Right atrium auricular region (tissue), 2 donors: ENCODE measurements at regions not wholly inside any gene's neighbourhood (a gene's known extent, or its start where the extent isn't known, plus 50 kb on each side); places are given as distances from the start of the nearest gene placed in this dataset.

ENCODE experiments used
- DNase-seq: peaks from one replicate; pipeline ENCODE4 v3.0.0-alpha.2; 2019; ENCODE audit warnings: low spot score
- H3K27ac ChIP-seq, 2 donors: fragments of 200-600 bp; sonication (generic); 1 replicate in 1 of 2; 2 replicates in 1 of 2; pipeline ENCODE4 v1.5.1; 2016 to 2019
- H3K27me3 ChIP-seq, 2 donors: fragments of 200-600 bp; sonication (generic); one replicate each; pipeline versions ENCODE4 v1.5.1 to v1.6.0; 2017 to 2019
- H3K36me3 ChIP-seq: fragments of 200-600 bp; sonication (generic); one replicate; pipeline ENCODE4 v1.5.1; 2016
- H3K4me1 ChIP-seq, 2 donors: fragments of 200-600 bp; sonication (generic); one replicate each; pipeline versions ENCODE4 v1.5.1 to v1.6.0; 2017 to 2019
- H3K4me3 ChIP-seq, 2 donors: fragments of 200-600 bp; sonication (generic); 1 replicate in 1 of 2; 2 replicates in 1 of 2; pipeline ENCODE4 v1.5.1; 2017 to 2019; ENCODE audit warnings: mild to moderate bottlenecking in 1 of 2, moderate library complexity in 1 of 2
- H3K9me3 ChIP-seq, 2 donors: fragments of 200-600 bp; sonication (generic); one replicate each; pipeline ENCODE4 v1.5.1; 2019
- TF ChIP-seq, protein P1 (sequence below), 2 donors: fragments of 200-600 bp; sonication (generic); IDR thresholded peaks; one replicate each; pipeline ENCODE4 v1.5.1; 2019; ENCODE audit warnings: antibody characterized with exemption in 2 of 2

DNA sequence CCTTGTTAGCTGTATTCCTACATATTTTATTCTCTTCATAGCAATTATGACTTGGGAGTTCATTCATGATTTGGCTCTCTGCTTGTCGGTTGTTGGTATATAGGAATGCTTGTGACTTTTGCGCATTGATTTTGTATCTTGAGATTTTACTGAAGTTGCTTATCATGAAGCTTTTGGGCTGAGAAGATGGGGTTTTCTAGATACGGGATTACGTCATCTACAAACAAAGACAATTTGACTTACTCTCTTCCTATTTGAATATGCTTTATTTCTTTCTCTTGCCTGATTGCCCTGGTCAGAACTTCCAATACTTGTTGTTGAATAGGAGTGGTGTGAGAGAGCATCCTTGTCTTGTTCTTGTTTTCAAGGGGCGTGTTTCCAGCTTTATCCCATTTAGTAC, 569.8 kb upstream of the NRXN1 start:
- no peaks in the 10 kb centered on the region for H3K36me3 ChIP-seq
- TF ChIP-seq, protein P1, sequence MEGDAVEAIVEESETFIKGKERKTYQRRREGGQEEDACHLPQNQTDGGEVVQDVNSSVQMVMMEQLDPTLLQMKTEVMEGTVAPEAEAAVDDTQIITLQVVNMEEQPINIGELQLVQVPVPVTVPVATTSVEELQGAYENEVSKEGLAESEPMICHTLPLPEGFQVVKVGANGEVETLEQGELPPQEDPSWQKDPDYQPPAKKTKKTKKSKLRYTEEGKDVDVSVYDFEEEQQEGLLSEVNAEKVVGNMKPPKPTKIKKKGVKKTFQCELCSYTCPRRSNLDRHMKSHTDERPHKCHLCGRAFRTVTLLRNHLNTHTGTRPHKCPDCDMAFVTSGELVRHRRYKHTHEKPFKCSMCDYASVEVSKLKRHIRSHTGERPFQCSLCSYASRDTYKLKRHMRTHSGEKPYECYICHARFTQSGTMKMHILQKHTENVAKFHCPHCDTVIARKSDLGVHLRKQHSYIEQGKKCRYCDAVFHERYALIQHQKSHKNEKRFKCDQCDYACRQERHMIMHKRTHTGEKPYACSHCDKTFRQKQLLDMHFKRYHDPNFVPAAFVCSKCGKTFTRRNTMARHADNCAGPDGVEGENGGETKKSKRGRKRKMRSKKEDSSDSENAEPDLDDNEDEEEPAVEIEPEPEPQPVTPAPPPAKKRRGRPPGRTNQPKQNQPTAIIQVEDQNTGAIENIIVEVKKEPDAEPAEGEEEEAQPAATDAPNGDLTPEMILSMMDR (IDR thresholded peaks at IDR 0.05), result no peak
- H3K4me3 ChIP-seq, result no peak overlapping the region
- no peak overlapping the region for H3K27ac ChIP-seq
- DNase-seq, result no peak
- H3K4me1 ChIP-seq, result no peaks in the 10 kb centered on the region
- H3K27me3 ChIP-seq, result no peaks in the 10 kb centered on the region
- H3K9me3 ChIP-seq, result peaks cover 0 to 7% of the 10 kb centered on the region in 2 donors

DNA sequence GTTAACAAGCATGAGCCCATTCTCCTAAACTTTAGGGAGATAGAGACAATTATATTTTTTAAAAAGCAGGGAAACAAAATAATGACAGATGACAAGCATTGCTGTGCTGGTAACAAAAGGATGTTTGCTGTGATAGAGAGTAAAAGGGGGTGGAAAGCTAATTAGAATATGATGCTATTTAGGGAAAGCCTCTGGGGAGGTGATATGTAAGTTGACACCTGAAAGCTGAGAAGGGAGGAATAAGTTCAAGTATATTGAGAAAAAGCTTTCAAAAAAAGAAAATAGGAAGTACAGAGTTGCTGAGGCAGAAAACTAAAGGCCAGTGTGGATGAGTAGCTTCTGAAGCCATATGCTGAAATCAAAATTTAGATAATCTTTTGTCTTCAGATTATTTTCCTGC, 565.2 kb upstream of the NRXN1 start:
- H3K4me1 ChIP-seq, result no peaks in the 10 kb centered on the region
- no peaks in the 10 kb centered on the region for H3K27me3 ChIP-seq
- H3K27ac ChIP-seq, result no peak overlapping the region
- DNase-seq, result no peak
- H3K36me3 ChIP-seq, result no peaks in the 10 kb centered on the region
- H3K9me3 ChIP-seq, result peaks cover 0 to 7% of the 10 kb centered on the region in 2 donors
- H3K4me3 ChIP-seq, result no peak overlapping the region
- TF ChIP-seq, protein P1 (IDR thresholded peaks at IDR 0.05), result no peak

DNA sequence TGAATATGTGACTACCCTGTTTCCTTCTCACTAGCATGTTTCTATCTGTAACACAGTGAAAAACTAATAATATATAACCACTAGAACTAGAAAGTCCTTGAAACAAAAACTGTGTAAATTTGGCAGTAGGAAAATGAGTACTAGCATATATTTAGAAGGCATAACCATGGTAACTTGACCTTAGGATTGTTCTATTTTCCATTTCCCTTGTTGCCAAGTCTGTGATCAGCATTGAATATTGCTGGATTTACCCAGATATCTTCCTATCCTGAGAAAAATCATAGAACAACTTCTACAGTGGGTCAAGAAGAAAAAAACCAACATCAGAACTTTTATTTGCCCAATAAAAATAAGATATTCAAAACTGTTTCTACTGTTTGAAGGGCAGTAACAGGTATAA, 563.9 kb upstream of the NRXN1 start:
- no peak overlapping the region for H3K27ac ChIP-seq
- no peak overlapping the region for H3K4me3 ChIP-seq
- no peaks in the 10 kb centered on the region for H3K27me3 ChIP-seq
- no peaks in the 10 kb centered on the region for H3K36me3 ChIP-seq
- DNase-seq, result no peak
- TF ChIP-seq, protein P1 (IDR thresholded peaks at IDR 0.05), result no peak
- peaks cover 0 to 4% of the 10 kb centered on the region in 2 donors for H3K9me3 ChIP-seq
- H3K4me1 ChIP-seq, result no peaks in the 10 kb centered on the region

DNA sequence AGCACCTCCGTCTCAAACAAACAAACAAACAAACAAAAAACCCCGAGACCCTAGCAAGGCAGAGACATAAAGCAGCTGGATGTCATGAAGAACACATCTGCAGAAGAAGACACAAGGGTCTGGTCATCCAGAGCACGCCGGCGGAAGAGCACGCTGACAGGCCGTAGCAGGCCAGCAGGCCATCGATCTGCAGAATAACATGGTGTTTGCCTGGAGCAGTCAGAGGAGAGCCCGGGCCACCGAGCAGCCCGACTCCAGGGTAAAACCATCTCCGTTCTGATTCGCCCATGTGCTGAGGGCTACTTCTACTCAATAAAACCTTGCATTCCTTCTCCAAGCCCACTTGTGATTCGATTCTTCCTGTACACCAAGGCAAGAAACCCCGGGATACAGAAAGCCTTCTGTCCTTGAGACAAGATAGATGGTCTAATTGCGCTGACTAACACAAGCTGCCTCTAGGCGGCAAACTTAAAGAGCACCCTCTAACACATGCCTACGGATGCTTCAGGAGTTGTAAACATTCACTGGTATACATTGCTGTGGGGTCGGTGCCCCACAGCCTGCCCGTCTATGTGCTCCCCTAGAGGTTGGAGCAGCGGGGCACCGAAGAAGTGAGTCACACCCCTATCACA, 549.8 kb upstream of the NRXN1 start:
- no peaks in the 10 kb centered on the region for H3K4me1 ChIP-seq
- no peak for DNase-seq
- no peaks in the 10 kb centered on the region for H3K27me3 ChIP-seq
- TF ChIP-seq, protein P1 (IDR thresholded peaks at IDR 0.05), result no peak
- H3K36me3 ChIP-seq, result no peaks in the 10 kb centered on the region
- H3K4me3 ChIP-seq, result no peak overlapping the region
- H3K9me3 ChIP-seq, result no peaks in the 10 kb centered on the region
- H3K27ac ChIP-seq, result no peak overlapping the region

DNA sequence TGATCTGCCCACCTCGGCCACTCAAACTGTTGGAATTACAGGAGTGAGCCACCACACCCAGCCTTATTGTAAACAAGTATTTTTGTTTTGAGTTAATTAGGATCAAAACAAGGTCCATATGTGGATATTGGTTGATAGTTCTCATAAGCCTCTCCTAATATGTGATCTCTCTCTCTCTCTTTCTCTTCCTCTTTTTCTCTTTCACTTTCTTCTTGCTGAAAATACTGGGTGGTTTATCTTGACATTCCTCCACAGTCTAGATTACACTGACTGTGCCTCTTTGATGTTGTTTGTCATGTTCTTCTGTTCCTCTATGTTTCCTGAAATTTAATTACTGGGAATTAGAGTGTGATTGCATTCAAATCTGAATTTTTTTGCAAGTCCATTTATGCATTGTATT, 547.5 kb upstream of the NRXN1 start:
- no peaks in the 10 kb centered on the region for H3K4me1 ChIP-seq
- TF ChIP-seq, protein P1 (IDR thresholded peaks at IDR 0.05), result no peak
- H3K27ac ChIP-seq, result no peak overlapping the region
- H3K4me3 ChIP-seq, result no peak overlapping the region
- DNase-seq, result no peak
- no peaks in the 10 kb centered on the region for H3K36me3 ChIP-seq
- no peaks in the 10 kb centered on the region for H3K27me3 ChIP-seq
- no peaks in the 10 kb centered on the region for H3K9me3 ChIP-seq

DNA sequence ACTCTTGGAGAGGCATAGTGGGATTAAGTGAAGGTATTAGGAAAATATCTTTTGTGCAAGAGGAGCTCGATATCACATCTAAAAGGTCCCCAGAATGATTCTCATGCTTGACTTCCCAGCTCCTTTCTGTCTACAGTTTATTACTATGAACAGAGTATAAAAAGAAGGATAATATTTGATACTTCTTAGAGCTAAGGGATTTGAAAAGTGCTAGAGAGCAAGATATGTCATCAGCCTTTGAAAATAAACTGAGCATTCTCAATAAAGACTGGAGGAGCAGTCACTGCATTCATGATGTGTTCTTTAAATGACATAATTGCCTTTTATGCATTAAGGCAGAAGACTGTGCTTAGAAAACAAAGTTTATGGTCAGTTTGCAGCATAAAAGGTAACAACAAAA, 543.2 kb upstream of the NRXN1 start:
- no peak for DNase-seq
- TF ChIP-seq, protein P1 (IDR thresholded peaks at IDR 0.05), result no peak
- Histone ChIP-seq H3K9me3 (no peaks in the 10 kb centered on the region), H3K4me3 (no peak overlapping the region), H3K27ac (no peak overlapping the region), H3K27me3 (no peaks in the 10 kb centered on the region), H3K36me3 (no peaks in the 10 kb centered on the region), H3K4me1 (no peaks in the 10 kb centered on the region)
